NCI-H2196 (cell line): ENCODE measurements at regions not wholly inside any gene's neighbourhood (a gene's known extent, or its start where the extent isn't known, plus 50 kb on each side); places are given as distances from the start of the nearest gene placed in this dataset.
A peak's percentile ranks its signal among the peaks of the same experiment; 100 is the strongest.

Experiments used
- DNase-seq: peaks from one replicate; lab custom pipeline; 2025; ENCODE audit not compliant: unreplicated experiment; lab: John Stamatoyannopoulos, UW

GRCh38 chr1:37237948-37238347 lies 203.6 kb upstream of the GRIK3 start:
- no peak for DNase-seq

DNA sequence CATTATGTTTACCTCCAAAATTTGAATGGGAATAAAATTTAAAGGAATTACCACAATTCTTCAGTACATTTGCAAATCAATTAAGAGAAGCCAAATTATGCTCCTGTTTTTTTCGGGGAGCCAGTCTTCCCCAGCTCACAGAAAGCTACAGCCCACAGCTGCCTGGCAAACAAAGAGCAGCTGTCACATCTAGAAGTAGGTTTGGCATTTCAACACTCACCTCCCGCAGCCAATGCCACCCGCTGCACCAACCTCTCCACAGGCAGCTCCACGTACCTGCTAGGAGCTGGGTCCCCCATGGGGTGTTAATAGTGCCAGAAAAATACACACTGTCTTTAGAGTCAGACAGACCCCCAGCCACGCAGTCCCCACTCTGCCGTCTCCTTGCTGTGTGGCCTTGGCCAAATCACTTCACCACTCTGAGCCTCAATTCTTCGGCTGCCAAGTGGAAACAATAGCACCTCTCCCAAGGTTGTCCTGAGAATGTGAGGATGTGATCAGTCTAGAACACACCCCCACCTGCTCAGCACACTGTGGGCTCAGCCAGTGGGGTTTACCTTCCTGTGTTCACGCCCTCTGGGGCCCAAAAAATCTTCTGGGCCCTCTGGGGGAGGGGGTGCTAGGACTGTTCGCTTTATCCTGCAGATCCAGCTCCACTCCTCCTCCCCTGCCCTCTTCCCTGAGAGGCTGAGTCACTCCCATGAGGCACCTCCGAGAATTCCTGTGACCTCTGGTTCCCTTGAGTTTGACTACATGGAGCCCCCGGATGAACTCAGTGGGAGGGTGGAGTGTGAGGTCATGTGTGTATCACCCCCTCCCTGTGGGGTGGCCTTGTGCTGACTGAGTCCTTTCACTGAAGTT lies 204.3 kb upstream of the GRIK3 start:
- no peak for DNase-seq

- DNase-seq, result no peak
These were observed 205.0 kb upstream of the GRIK3 start for GRCh38 chr1:37239225-37239740.

DNA sequence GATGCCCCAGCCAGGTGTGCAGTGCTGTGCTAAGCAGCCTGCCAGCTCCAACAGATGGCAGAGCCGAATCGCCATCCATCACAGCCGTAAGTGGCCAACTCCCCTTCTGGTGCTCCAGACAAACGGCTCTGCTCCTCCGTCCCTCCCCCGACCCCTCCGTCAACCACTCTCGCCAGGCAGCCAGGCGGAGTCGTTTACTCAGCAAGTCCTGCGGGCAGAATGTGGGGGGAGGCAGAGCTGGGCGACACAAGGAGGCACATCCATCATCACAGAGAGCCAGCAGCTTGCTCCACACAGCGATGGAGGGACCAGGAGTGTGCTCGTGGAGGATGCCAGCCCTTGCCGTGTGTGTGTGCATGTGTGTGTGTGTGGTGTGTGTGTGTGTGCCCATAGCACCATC lies 206.6 kb upstream of the GRIK3 start:
- DNase-seq, result peak; percentile 41

- DNase-seq, result no peak
These were observed 208.2 kb upstream of the GRIK3 start for GRCh38 chr1:37242501-37242900.

DNA sequence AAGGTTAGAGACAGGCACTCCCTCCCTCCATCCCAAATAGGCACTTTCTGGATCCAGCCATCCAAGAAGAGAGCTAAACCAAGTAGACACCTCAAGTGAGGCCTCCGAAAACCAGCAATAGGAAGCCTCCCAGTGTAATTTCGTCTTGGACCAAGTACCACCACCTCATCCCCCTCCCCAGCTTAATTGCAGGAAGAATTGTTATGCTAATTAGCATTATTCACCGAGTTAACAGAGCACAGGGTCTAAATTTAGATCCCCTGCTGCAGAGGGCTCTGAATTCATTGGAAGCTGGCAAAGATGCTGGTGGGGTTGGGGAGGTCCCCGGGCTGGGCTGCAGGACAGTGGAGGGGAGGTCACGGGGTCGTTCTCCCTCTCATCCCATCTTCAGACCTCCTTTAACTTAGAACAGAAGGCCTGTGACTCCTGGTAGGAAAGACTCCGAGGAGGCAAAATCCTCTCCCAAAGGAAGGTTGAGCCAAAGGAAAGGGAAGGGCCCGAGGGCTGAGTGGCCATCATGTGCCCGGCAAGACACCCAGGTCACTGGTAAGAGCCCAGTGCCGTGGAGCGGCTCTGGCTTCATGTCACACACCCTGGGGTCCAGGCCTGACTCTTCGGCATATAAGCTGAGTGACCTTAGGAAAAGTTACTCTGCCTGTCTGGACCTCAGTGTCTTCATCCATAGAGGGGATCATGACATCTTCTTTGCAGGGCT lies 209.2 kb upstream of the GRIK3 start:
- no peak for DNase-seq

DNA sequence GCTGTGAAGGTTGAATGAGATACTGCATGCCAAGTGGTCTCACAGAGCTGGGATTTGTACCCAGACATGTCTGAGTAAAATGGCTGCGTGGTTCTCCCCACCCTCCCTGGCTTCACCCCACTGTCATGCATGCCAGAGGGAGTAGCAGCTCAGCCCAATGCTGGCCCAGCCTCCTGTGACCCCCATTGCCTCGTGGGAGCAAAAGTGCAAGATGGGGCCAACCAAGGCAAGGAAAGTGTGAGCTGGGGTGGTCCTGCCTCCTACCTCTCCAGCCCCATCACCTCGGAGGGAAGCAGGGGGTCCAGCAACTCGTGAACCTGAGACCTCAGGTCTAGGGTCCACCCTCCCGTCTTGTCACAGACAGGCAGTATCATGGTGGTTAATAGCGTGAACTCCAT lies 209.8 kb upstream of the GRIK3 start:
- no peak for DNase-seq

- no peak for DNase-seq
These were observed 210.5 kb upstream of the GRIK3 start for GRCh38 chr1:37244815-37245214.

GRCh38 chr1:37246631-37247030 lies 212.3 kb upstream of the GRIK3 start:
- DNase-seq, result no peak

DNA sequence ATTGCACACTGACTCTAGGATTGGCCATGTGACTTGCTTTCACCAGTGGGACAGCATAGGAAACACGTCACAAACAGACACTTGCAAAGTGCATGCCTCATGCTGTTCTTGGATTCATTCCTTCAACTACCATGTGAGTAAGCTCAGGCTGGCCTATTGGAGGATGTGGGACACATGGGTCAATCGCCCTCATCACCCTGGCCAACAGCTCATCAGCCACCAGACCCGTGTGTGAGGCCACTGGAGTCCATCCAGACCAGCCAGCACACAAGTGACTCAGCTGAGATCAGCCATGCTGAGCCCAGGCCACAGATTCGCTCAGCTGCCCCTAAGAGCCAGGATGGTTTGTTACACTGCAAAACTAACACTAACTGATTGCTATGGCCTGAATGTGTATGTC lies 216.1 kb upstream of the GRIK3 start:
- DNase-seq, result no peak

- DNase-seq, result no peak
These were observed 219.1 kb upstream of the ZC3H12A start for GRCh38 chr1:37255136-37255795.

GRCh38 chr1:37255868-37256267 lies 218.5 kb upstream of the ZC3H12A start:
- DNase-seq, result no peak

DNA sequence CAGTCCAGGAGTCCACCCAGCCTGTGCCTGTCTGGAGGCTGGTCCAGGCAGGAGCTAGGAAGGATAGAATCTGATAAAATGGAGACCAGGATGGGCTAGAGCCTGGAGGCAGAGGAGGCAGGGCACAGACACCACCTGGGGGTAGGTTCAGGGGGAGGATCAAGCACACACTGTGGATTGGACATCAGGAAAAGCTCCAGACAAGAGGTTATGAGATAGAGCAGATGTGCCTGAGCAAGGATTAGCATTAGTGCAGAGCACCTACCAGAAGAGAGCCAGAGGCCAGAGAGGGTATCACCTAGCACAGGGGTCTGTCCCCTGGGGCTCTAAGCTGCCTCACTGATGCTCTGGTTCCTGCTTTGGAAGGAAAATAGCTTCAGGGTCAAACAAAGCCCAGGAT lies 216.7 kb upstream of the ZC3H12A start:
- no peak for DNase-seq

DNA sequence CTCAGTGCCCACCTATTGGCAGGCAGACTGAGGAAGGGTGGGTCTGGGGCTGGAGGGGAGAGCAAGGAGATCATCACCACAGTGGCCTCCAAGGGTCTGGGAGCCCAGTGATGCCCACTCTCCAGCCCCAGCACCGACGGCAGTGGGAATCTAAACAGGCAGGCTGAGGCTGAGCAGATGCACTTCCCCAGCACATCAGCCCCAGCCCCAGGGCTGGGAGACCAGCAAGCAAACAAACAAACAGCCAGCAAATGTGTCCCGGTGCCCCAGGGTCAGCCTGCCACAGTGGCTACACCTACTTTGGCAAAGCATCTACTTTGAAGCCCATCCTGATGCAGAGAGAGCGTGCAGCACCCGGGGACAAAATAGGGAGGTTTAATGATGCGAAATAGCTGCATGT lies 216.3 kb upstream of the ZC3H12A start:
- no peak for DNase-seq

DNA sequence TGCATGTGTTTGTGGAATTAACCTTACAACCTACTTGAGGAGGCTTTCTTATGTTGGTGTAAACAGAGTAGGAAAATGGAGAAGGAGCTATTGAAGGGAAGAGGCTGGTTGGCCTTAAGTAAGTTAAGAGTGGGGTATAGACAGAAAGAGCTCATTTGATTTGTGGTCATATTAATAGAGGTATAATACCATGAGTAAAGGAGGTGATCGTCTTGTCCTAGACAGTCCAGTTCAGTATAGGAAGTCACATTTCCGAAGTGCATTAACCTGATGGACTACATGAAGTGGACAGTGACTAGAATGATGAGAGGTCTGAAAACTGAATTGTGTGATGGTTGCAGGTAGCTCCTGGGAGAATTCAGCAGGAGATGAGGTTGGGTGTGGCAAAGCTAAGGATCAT lies 215.4 kb upstream of the ZC3H12A start:
- no peak for DNase-seq

DNA sequence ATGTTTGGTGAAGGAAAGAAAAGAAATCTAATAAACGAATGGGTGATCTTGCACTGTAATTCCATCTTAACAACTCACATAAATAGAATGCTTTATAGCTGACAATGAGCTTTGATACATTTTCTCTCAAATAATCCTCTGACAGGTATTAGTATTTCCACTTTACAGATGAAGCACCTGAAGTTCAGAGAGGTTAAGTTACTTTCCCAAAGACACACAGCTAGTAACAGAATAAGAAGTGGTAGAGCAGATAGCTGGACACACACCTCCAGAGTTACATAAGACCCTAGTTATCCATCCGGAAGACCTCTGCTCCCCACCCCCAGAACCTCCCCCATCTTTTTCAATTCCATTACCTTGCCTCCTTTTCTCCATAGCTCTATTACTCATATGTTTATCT lies 213.3 kb upstream of the ZC3H12A start:
- DNase-seq, result no peak

- no peak for DNase-seq
These were observed 211.8 kb upstream of the ZC3H12A start for GRCh38 chr1:37262439-37263170.

DNA sequence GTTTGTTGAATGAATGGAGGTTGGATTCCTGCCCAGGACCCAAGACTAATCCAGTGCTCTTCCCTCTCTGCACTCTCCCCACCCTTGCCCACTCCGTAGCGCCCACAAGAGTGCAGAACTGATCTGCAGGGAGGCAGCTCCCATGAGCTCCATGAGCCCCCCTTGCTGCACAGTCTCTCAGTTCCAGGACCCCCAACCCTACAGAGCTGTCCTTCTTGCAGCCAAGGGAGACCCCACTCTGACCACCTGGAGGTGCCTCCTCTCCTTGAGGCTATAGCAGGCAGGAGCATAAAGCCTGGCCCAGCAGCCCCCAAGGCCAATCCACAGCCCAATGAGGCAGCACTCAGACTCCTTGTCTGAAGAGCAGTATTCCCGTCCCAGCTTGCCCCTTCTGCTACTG lies 209.2 kb upstream of the ZC3H12A start:
- DNase-seq, result no peak

DNA sequence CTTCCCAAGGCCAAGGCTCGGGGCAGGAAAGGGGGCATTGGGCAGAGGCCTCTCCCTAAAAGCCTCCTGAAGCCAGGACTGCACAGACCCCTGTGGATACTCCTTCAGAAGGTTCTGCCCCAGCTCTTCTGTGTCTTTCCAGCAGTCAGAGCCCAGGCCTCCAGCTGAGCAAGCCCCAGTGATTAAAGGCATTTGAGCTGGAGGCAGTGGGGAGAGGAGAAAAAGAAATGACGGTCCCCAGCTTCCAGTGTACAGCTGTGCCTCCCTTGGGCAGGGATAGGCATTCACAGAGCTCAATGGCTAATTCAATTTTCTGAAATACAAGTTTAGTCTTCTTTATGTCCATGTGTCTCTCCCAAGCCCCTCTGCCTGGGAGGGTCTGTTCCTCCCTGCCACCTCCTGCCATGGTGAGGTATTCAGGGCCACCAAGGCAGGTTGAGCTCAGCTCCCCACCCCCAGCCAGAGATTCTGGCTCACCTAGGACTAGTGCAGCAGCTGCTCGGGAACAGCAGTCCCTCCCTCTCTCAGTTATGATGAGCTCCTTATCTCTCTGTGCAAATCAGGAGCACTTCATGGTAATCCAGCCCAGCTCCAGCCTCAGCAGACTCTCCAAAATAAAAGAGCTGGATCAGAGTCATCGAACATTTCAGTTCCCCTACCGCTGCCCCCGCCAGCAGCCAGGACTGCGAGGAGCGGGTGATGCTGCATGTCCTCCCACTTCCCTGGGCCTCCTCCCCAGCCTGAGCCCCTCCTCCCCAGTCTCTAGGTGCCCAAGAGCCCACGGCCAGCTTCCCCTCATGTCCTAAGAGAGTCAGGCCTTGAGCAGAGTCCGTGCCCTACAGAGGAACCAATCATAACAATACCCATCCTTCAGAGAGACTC lies 208.4 kb upstream of the ZC3H12A start:
- DNase-seq, result peak; percentile 63
